CD4-positive, alpha-beta T cell treated with Interleukin-21 for 1 hour (primary cell): ENCODE measurements at regions not wholly inside any gene's neighbourhood (a gene's known extent, or its start where the extent isn't known, plus 50 kb on each side); places are given as distances from the start of the nearest gene placed in this dataset.

ENCODE experiments used
- DNase-seq: peaks from one replicate; pipeline ENCODE4 v3.0.0-alpha.2; 2020

- DNase-seq: no peak
Observed at GRCh38 chr9:1713841-1714240, 301.3 kb upstream of the SMARCA2 start.

- no peak for DNase-seq
Observed at GRCh38 chr9:1717882-1718281, 297.3 kb upstream of the SMARCA2 start.

- DNase-seq: no peak
Observed at GRCh38 chr9:1718836-1719235, 296.3 kb upstream of the SMARCA2 start.

- DNase-seq: no peak
Observed at GRCh38 chr9:1721196-1721595, 294.0 kb upstream of the SMARCA2 start.

GRCh38 chr9:1722404-1722803, 292.7 kb upstream of the SMARCA2 start:
- DNase-seq: no peak

- no peak for DNase-seq
Observed at GRCh38 chr9:1723522-1724015, 291.6 kb upstream of the SMARCA2 start.

- peak; percentile 7 for DNase-seq
Observed at GRCh38 chr9:1726993-1727759, 288.0 kb upstream of the SMARCA2 start.

GRCh38 chr9:1729631-1730030, 285.5 kb upstream of the SMARCA2 start:
- DNase-seq: no peak

- DNase-seq: no peak
Observed at GRCh38 chr9:1732670-1733069, 282.5 kb upstream of the SMARCA2 start.

GRCh38 chr9:1738511-1739100, 276.5 kb upstream of the SMARCA2 start:
- DNase-seq: no peak

GRCh38 chr9:1743121-1743960, 271.8 kb upstream of the SMARCA2 start:
- DNase-seq: no peak

GRCh38 chr9:1745980-1746379, 269.2 kb upstream of the SMARCA2 start:
- no peak for DNase-seq

GRCh38 chr9:1747417-1747967, 267.7 kb upstream of the SMARCA2 start:
- no peak for DNase-seq

GRCh38 chr9:1748407-1748806, 266.7 kb upstream of the SMARCA2 start:
- DNase-seq: no peak

GRCh38 chr9:1757186-1757585, 258.0 kb upstream of the SMARCA2 start:
- no peak for DNase-seq

- DNase-seq: no peak
Observed at GRCh38 chr9:1759009-1759408, 256.1 kb upstream of the SMARCA2 start.

- DNase-seq: no peak
Observed at GRCh38 chr9:1759771-1760300, 255.3 kb upstream of the SMARCA2 start.

GRCh38 chr9:1761807-1762206, 253.3 kb upstream of the SMARCA2 start:
- no peak for DNase-seq

GRCh38 chr9:1766042-1766441, 249.1 kb upstream of the SMARCA2 start:
- no peak for DNase-seq

GRCh38 chr9:1768561-1768960, 246.6 kb upstream of the SMARCA2 start:
- DNase-seq: no peak

GRCh38 chr9:1771094-1771789, 243.9 kb upstream of the SMARCA2 start:
- no peak for DNase-seq

- DNase-seq: no peak
Observed at GRCh38 chr9:1775230-1775629, 239.9 kb upstream of the SMARCA2 start.
